Esophagus squamous epithelium (tissue), 5 donors: ENCODE measurements at regions not wholly inside any gene's neighbourhood (a gene's known extent, or its start where the extent isn't known, plus 50 kb on each side); places are given as distances from the start of the nearest gene placed in this dataset.

Source experiments
- DNase-seq: peaks from one replicate; lab custom pipeline; 2025; lab: John Stamatoyannopoulos, UW
- H3K27ac ChIP-seq, 4 donors: fragments of 200-600 bp; sonication (generic); one replicate each; pipeline ENCODE4 v1.5.1; 2016 to 2019; ENCODE audit warnings: mild to moderate bottlenecking in 1 of 4
- H3K27me3 ChIP-seq, 4 donors: fragments of 200-600 bp; sonication (generic); 1 replicate in 3 of 4; 2 replicates in 1 of 4; pipeline versions ENCODE4 v1.5.1 to v1.6.0; 2017 to 2021; ENCODE audit warnings: antibody characterized with exemption in 1 of 4
- H3K36me3 ChIP-seq, 3 donors: fragments of 200-600 bp; sonication (generic); one replicate each; pipeline ENCODE4 v1.5.1; 2016 to 2019
- H3K4me1 ChIP-seq, 3 donors: fragments of 200-600 bp; sonication (generic); one replicate each; pipeline ENCODE4 v1.5.1; 2017 to 2019
- H3K4me3 ChIP-seq, 4 donors: fragments of 200-600 bp; sonication (generic); 1 replicate in 3 of 4; 2 replicates in 1 of 4; pipeline ENCODE4 v1.5.1; 2016 to 2019; ENCODE audit warnings: mild to moderate bottlenecking in 2 of 4, moderate library complexity in 1 of 4
- H3K9me3 ChIP-seq, 3 donors: fragments of 200-600 bp; sonication (generic); one replicate each; pipeline ENCODE4 v1.5.1; 2016 to 2019
- POLR2A ChIP-seq, 4 donors: fragments of 450-650 bp; IDR thresholded peaks; one replicate each; pipeline ENCODE4 v1.6.1; 2017; ENCODE audit warnings: antibody characterized with exemption in 4 of 4, mild to moderate bottlenecking in 4 of 4, moderate library complexity in 3 of 4
- WGBS, 2 donors: methylation state at CpG; one replicate each; pipeline ENCODE4 v1.1.5; 2018; 5-methylcytosine and 5-hydroxymethylcytosine counted together
- intact Hi-C: fragments of 100-400 bp; cut with DNase I; formaldehyde crosslinking; loops from one replicate; pipeline ENCODE4 v1.15.0; 2022
- TF ChIP-seq, protein P1 (sequence below), 6 experiments: fragments of 450-650 bp in 4 of 6; fragments of 200-600 bp in 2 of 6; sonication (generic) in 2 of 6; IDR thresholded peaks; one replicate each; pipeline ENCODE4 v1.5.1; 2016 to 2019; ENCODE audit warnings: antibody characterized with exemption in 6 of 6, mild to moderate bottlenecking in 4 of 6, moderate library complexity in 4 of 6
- donor health status: DM: yes; HTN: yes; CAD: no.

DNA sequence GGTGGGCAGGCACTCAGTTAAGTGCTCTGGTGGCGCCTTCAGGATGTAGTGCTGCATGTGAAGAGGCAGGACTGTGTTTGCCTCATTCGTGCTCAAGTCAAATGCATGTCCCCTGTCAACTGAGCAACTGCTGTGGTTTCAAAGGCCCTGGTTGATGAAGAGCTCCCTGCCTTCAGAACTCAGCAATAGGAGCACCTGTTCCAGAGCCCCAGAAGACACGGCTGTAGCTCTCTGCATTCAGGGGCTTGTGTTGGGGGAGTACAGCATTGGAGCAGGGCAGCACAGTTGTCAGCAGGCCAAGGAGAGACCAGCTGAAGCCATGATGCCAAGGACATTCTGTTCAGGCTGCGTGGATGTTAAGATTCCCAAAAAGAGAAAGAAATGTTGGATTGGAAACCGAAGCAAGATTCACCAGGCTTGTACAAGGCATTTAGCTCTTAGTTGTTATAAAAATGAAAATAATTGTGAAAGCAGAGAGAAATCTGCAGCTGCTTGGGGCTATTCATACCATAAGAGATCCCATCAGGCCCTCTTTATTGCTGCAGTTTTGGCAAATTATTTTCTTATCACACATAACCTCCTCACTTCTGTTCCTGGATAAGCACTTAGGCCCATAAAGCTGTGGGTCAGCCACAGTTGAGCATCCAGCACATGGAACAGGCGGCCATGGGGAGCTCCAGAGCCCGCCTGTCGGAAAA is 252.4 kb upstream of the ZNF521 start:
- intact Hi-C loops, result no loop called here

DNA sequence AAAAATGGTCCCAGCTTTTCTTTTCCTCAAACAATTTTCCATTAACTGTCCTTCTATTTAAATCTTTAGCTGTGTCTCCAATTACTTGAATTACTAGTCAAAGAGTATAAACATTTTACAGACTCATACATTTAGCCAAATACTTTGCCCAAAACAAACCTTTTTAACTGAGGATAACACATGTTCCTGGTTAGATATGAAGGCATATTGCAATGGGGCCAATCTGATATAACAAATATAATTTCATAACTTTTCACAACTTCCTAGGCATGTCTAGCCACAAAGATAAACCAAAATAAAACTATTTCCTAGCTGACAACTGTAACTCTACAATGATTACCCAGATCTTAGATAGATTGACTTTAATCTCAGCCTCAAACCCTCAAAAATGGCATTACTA is 247.5 kb upstream of the ZNF521 start:
- Histone ChIP-seq H3K4me1 (no peaks in the 10 kb centered on the region), H3K4me3 (no peak overlapping the region), H3K9me3 (no peaks in the 10 kb centered on the region), H3K27me3 (peaks cover 0 to 4% (median 0%) of the 10 kb centered on the region in 4 donors), H3K27ac (no peak overlapping the region), H3K36me3 (no peaks in the 10 kb centered on the region)
- no peak for TF ChIP-seq POLR2A (IDR thresholded peaks at IDR 0.05)
- intact Hi-C loops, result no loop called here
- DNase-seq, result no peak

More for the DNA sequence above, 252.4 kb upstream of the ZNF521 start:
- no peak overlapping the region for H3K4me3 ChIP-seq
- 85 to 88% methylated on average over 4 to 5 of the region's 8 CpGs for WGBS, 2 donors
- H3K27me3 ChIP-seq, result no peaks in the 10 kb centered on the region
- no peaks in the 10 kb centered on the region for H3K4me1 ChIP-seq
- no peaks in the 10 kb centered on the region for H3K36me3 ChIP-seq
- H3K9me3 ChIP-seq, result peaks cover 0 to 7% (median 0%) of the 10 kb centered on the region in 3 donors
- no peak overlapping the region for H3K27ac ChIP-seq
- no peak for DNase-seq
- TF ChIP-seq, protein P1, sequence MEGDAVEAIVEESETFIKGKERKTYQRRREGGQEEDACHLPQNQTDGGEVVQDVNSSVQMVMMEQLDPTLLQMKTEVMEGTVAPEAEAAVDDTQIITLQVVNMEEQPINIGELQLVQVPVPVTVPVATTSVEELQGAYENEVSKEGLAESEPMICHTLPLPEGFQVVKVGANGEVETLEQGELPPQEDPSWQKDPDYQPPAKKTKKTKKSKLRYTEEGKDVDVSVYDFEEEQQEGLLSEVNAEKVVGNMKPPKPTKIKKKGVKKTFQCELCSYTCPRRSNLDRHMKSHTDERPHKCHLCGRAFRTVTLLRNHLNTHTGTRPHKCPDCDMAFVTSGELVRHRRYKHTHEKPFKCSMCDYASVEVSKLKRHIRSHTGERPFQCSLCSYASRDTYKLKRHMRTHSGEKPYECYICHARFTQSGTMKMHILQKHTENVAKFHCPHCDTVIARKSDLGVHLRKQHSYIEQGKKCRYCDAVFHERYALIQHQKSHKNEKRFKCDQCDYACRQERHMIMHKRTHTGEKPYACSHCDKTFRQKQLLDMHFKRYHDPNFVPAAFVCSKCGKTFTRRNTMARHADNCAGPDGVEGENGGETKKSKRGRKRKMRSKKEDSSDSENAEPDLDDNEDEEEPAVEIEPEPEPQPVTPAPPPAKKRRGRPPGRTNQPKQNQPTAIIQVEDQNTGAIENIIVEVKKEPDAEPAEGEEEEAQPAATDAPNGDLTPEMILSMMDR (IDR thresholded peaks at IDR 0.05), result no peak
- TF ChIP-seq POLR2A (IDR thresholded peaks at IDR 0.05), result no peak

DNA sequence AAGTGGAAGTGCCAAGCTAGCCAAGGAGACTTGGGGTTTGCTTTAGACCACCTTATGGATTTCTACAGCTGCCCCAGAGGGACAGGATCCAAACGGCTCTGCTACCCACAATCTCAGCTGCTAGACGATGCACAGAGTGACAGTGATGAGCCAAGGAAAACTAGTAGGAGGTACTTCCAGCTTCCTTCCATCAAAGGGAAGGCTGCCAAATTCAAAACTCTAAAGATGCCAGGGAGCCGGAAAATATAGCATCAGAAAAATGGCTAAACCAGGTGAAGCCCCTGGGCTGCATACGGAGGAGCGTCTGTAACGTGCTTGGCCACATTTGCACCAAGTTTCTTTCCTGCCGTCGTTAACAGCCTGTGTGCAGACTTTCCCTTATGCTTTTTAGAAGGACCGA is 245.5 kb upstream of the ZNF521 start:
- no peak for DNase-seq
- Histone ChIP-seq H3K27me3 (peaks cover 0 to 4% (median 0%) of the 10 kb centered on the region in 4 donors), H3K9me3 (no peaks in the 10 kb centered on the region), H3K36me3 (no peaks in the 10 kb centered on the region), H3K27ac (no peak overlapping the region), H3K4me1 (no peaks in the 10 kb centered on the region), H3K4me3 (no peak overlapping the region)
- TF ChIP-seq POLR2A (IDR thresholded peaks at IDR 0.05), result no peak
- TF ChIP-seq, protein P1 (IDR thresholded peaks at IDR 0.05), result no peak
- intact Hi-C loops, result no loop called here
- WGBS, 2 donors, result 73 to 77% methylated on average over 9 of the region's 9 CpGs

DNA sequence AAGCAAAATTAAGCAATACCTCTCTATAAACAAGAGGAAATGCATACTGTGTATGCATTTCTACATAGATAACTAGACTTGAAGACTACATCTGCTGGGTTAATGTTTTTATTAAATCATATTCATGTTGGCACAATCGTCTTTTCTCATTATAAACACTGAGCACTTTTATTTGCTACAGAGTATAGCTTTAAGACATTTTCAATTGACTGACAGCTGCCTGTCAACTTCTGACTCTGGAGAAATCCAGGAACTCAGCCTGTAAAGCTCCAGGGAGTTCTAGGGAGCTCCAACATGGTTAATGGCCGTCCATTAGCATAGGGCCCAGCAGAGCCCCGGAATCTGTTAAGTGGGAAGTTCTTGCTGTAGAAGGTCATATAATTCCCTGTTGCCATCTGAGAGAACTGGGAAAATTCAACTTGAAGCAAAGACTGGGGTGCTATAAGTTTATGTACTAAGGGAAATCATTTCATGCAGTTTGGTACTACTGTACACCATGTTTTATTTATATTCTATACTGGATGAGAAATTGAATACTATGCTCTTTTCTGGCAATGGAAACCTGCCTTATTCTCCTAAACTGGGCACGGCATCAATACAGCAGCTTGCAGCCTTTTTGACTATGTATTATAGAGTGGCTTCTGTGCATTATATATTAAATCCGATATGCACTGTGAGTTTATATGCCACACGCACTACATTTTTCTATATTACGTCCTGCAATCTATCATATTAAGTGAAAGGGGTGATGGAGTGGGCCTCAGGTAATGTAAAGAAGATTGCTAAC is 243.5 kb upstream of the ZNF521 start:
- Histone ChIP-seq H3K9me3 (no peaks in the 10 kb centered on the region), H3K4me3 (no peak overlapping the region), H3K4me1 (no peaks in the 10 kb centered on the region), H3K27me3 (peaks cover 0 to 4% (median 0%) of the 10 kb centered on the region in 4 donors), H3K36me3 (no peaks in the 10 kb centered on the region), H3K27ac (no peak overlapping the region)
- 83 to 85% methylated on average over 7 of the region's 7 CpGs for WGBS, 2 donors
- DNase-seq, result no peak
- TF ChIP-seq POLR2A (IDR thresholded peaks at IDR 0.05), result no peak
- TF ChIP-seq, protein P1 (IDR thresholded peaks at IDR 0.05), result no peak
- intact Hi-C loops, result no loop called here

DNA sequence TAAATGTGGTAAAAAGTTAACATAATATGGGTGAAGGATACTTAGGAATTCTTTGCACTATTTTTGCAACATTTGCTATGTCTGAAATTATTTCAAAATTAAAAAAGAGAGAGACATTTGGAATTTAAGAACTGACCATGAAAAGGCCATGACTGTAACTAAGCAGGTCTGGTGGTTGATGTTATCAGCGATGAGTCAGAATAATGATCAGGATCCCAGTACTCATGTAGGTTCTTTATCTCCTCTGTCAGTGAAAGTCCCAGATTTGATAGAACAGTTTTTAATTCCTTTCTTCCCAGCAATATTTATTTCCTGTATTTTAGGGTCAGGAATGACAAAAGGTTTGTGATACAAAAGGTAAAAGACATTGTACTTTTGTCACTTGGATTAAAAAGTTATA is 242.4 kb upstream of the ZNF521 start:
- TF ChIP-seq, protein P1 (IDR thresholded peaks at IDR 0.05), result no peak
- TF ChIP-seq POLR2A (IDR thresholded peaks at IDR 0.05), result no peak
- H3K4me3 ChIP-seq, result no peak overlapping the region
- no peaks in the 10 kb centered on the region for H3K36me3 ChIP-seq
- H3K27me3 ChIP-seq, result peaks cover 0 to 4% (median 0%) of the 10 kb centered on the region in 4 donors
- H3K27ac ChIP-seq, result no peak overlapping the region
- DNase-seq, result no peak
- 95 to 97% methylated on average over 1 of the region's 1 CpG for WGBS, 2 donors
- no peaks in the 10 kb centered on the region for H3K4me1 ChIP-seq
- intact Hi-C loops, result no loop called here
- no peaks in the 10 kb centered on the region for H3K9me3 ChIP-seq
